ENCODE measurements at regions not wholly inside any gene's neighbourhood (a gene's known extent, or its start where the extent isn't known, plus 50 kb on each side); places are given as distances from the start of the nearest gene placed in this dataset.

- no peaks in the 10 kb centered on the region for H3K27me3 ChIP-seq (ENCODE audit: insufficient read depth, low read length)
- no peaks in the 10 kb centered on the region for H3K79me2 ChIP-seq (ENCODE audit: insufficient read depth, low read length)
- no peak overlapping the region for H2AK5ac ChIP-seq (ENCODE audit: insufficient read length, low read length)
- Mint-ChIP-seq H3K36me3 (ENCODE audit: insufficient read depth in 1 of 3, low read depth in 3 of 3) (no peaks in the 10 kb centered on the region; a peak in 1 of 7 replicates), H3K27me3 (ENCODE audit: low read depth) (no peaks in the 10 kb centered on the region), H3K4me1 (no peaks in the 10 kb centered on the region), H3K9me3 (no peaks in the 10 kb centered on the region), H3K4me3 (no peak overlapping the region), H3K27ac (no peak overlapping the region)
- H2BK120ac ChIP-seq (ENCODE audit: low read depth, low read length, poor library complexity, severe bottlenecking): no peak overlapping the region
- H3K79me1 ChIP-seq (ENCODE audit: insufficient read depth, low read depth, low read length, poor library complexity, severe bottlenecking): no peaks in the 10 kb centered on the region
- H3K4me1 ChIP-seq (ENCODE audit: insufficient read depth, low read length): no peaks in the 10 kb centered on the region
- H2BK20ac ChIP-seq (ENCODE audit: low read depth, low read length, poor library complexity, severe bottlenecking): no peak overlapping the region
- H4K5ac ChIP-seq (ENCODE audit: insufficient read length, low read depth, low read length): no peak overlapping the region
- H3K4ac ChIP-seq (ENCODE audit: low read depth, low read length): no peak overlapping the region
- H3K56ac ChIP-seq (ENCODE audit: insufficient read length, low read depth, low read length): no peak overlapping the region
- no peak overlapping the region for H3K4me2 ChIP-seq (ENCODE audit: insufficient read depth, insufficient read length, low read length)
- no peak overlapping the region for H2AFZ ChIP-seq (ENCODE audit: low read length)
- no peak overlapping the region for H4K8ac ChIP-seq (replicated peaks; ENCODE audit: insufficient read length, low read depth, low read length)
- DNase-seq: no peak
- H3K18ac ChIP-seq (ENCODE audit: insufficient read length, low read depth, low read length): no peak overlapping the region
- H4K20me1 ChIP-seq (ENCODE audit: control insufficient read depth, insufficient read depth, insufficient read length): no peaks in the 10 kb centered on the region
- no peak overlapping the region for H2BK5ac ChIP-seq (ENCODE audit: insufficient read length, low read length)
- no peak overlapping the region for H4K91ac ChIP-seq (ENCODE audit: insufficient read length, low read depth, low read length)
- no peak for TF ChIP-seq CTCF (conservative IDR thresholded peaks at IDR 0.05)
- no peak overlapping the region for H3T11ph ChIP-seq (ENCODE audit: low read length)
- WGBS (ENCODE audit: extremely low coverage, insufficient read length, low lambda C conversion rate): no CpG with 5 or more reads among the region's 2 CpGs
- H2BK15ac ChIP-seq (ENCODE audit: low read depth, low read length): no peak overlapping the region
- H3K23me2 ChIP-seq (ENCODE audit: insufficient read length, low read depth, low read length, poor library complexity, severe bottlenecking): no peaks in the 10 kb centered on the region
- no peak overlapping the region for H3K9ac ChIP-seq (ENCODE audit: extremely low read depth, insufficient read length, low read length)
- no peak overlapping the region for H3K27ac ChIP-seq (ENCODE audit: insufficient read length, low read depth, low read length)
- no peak overlapping the region for H3K14ac ChIP-seq (ENCODE audit: insufficient read depth, low read length)
- H3K9me3 ChIP-seq (ENCODE audit: control insufficient read depth, low read depth, low read length): no peaks in the 10 kb centered on the region
- H3K23ac ChIP-seq (ENCODE audit: insufficient read length, low read depth, low read length): no peak overlapping the region
- no peak overlapping the region for H2BK12ac ChIP-seq (ENCODE audit: insufficient read length, low read depth, low read length)
Observed at GRCh38 chr13:57877601-57878000, 246.1 kb downstream of the PCDH17 start.
